ENCODE measurements at regions not wholly inside any gene's neighbourhood (a gene's known extent, or its start where the extent isn't known, plus 50 kb on each side); places are given as distances from the start of the nearest gene placed in this dataset.

GRCh38 chr3:3443482-3443881 is 264.0 kb upstream of the CRBN start:
- Histone ChIP-seq H3K4me1 (ENCODE audit: control insufficient read depth in 1 of 2, insufficient read depth in 2 of 2, low read length in 2 of 2) (no peaks in the 10 kb centered on the region), H3K4me3 (replicated peaks in 1 of 3; ENCODE audit: low read depth in 2 of 3, low read length in 3 of 3) (no peak overlapping the region), H4K20me1 (ENCODE audit: insufficient read depth, low read length) (no peaks in the 10 kb centered on the region), H3K27me3 (ENCODE audit: control insufficient read depth in 2 of 2, insufficient read depth in 2 of 2, low read length in 2 of 2) (no peaks in the 10 kb centered on the region), H3K36me3 (replicated peaks in 1 of 2; ENCODE audit: control insufficient read depth in 1 of 2, insufficient read depth in 2 of 2, low read length in 2 of 2) (no peaks in the 10 kb centered on the region), H3K4me2 (replicated peaks; ENCODE audit: extremely low read depth, low read length, poor library complexity, severe bottlenecking) (no peak overlapping the region), H3K9ac (ENCODE audit: insufficient read depth, low read length, poor library complexity, severe bottlenecking) (no peak overlapping the region), H3K79me2 (ENCODE audit: insufficient read depth, low read length) (no peaks in the 10 kb centered on the region), H3K9me3 (replicated peaks in 1 of 2; ENCODE audit: control insufficient read depth in 1 of 2, insufficient read depth in 1 of 2, low read length in 2 of 2) (peaks cover 0 to 5% of the 10 kb centered on the region in 2 donors), H2AFZ (ENCODE audit: insufficient read depth, low read depth, low read length, poor library complexity, severe bottlenecking) (no peak overlapping the region), H3K27ac (ENCODE audit: low read depth in 1 of 2, low read length in 2 of 2) (no peak overlapping the region)
- no peak for DNase-seq
- Mint-ChIP-seq H3K27ac (no peak overlapping the region), H3K36me3 (no peaks in the 10 kb centered on the region), H3K27me3 (ENCODE audit: low read depth in 3 of 3) (no peaks in the 10 kb centered on the region), H3K4me1 (no peaks in the 10 kb centered on the region), H3K4me3 (no peak overlapping the region), H3K9me3 (peaks cover 2 to 9% (median 5%) of the 10 kb centered on the region in 7 donors)
- 100% methylated on average over 2 of the region's 3 CpGs for WGBS (ENCODE audit: insufficient coverage)
- intact Hi-C loops (cut with micrococcal nuclease), result no loop called here
- TF ChIP-seq CTCF (IDR thresholded peaks at IDR 0.05), result no peak

GRCh38 chr3:3433711-3434110 is 254.2 kb upstream of the CRBN start:
- no CpG with 5 or more reads among the region's 2 CpGs for WGBS (ENCODE audit: insufficient coverage)
- Histone ChIP-seq H3K4me2 (replicated peaks; ENCODE audit: extremely low read depth, low read length, poor library complexity, severe bottlenecking) (no peak overlapping the region), H3K27ac (ENCODE audit: low read depth in 1 of 2, low read length in 2 of 2) (no peak overlapping the region), H3K4me1 (ENCODE audit: control insufficient read depth in 1 of 2, insufficient read depth in 2 of 2, low read length in 2 of 2) (no peaks in the 10 kb centered on the region), H3K9ac (ENCODE audit: insufficient read depth, low read length, poor library complexity, severe bottlenecking) (no peak overlapping the region), H3K36me3 (replicated peaks in 1 of 2; ENCODE audit: control insufficient read depth in 1 of 2, insufficient read depth in 2 of 2, low read length in 2 of 2) (no peaks in the 10 kb centered on the region), H3K4me3 (replicated peaks in 1 of 3; ENCODE audit: low read depth in 2 of 3, low read length in 3 of 3) (no peak overlapping the region), H2AFZ (ENCODE audit: insufficient read depth, low read depth, low read length, poor library complexity, severe bottlenecking) (no peak overlapping the region), H4K20me1 (ENCODE audit: insufficient read depth, low read length) (no peaks in the 10 kb centered on the region), H3K9me3 (replicated peaks in 1 of 2; ENCODE audit: control insufficient read depth in 1 of 2, insufficient read depth in 1 of 2, low read length in 2 of 2) (no peaks in the 10 kb centered on the region), H3K27me3 (ENCODE audit: control insufficient read depth in 2 of 2, insufficient read depth in 2 of 2, low read length in 2 of 2) (no peaks in the 10 kb centered on the region), H3K79me2 (ENCODE audit: insufficient read depth, low read length) (no peaks in the 10 kb centered on the region)
- Mint-ChIP-seq H3K4me1 (no peaks in the 10 kb centered on the region), H3K9me3 (peaks cover 0 to 4% (median 0%) of the 10 kb centered on the region in 7 donors), H3K27ac (no peak overlapping the region), H3K36me3 (no peaks in the 10 kb centered on the region), H3K27me3 (ENCODE audit: low read depth in 3 of 3) (peaks cover 0 to 2% (median 0%) of the 10 kb centered on the region in 3 donors), H3K4me3 (no peak overlapping the region)
- intact Hi-C loops (cut with micrococcal nuclease), result no loop called here
- no peak for DNase-seq
- no peak for TF ChIP-seq CTCF (IDR thresholded peaks at IDR 0.05)
